Activated CD8-positive, alpha-beta memory T cell treated with anti-CD3 and anti-CD28 coated beads for 36 hours (primary cell): ENCODE measurements at regions not wholly inside any gene's neighbourhood (a gene's known extent, or its start where the extent isn't known, plus 50 kb on each side); places are given as distances from the start of the nearest gene placed in this dataset.
"Not testable (repeated sequence)": the region's sequence is repeated elsewhere in the genome, so short reads cannot be mapped to it uniquely, and the experiment has no call there.

Experiments
- CTCF ChIA-PET: fragments of 350-600 bp; sonication (Branson Sonifier 250); formaldehyde crosslinking; loops from one replicate; lab custom pipeline; 2021; ENCODE audit warnings: antibody characterized with exemption; lab: Charles Lee
- POLR2A ChIA-PET: fragments of 350-600 bp; sonication (Branson Sonifier 250); formaldehyde crosslinking; loops from one replicate; lab custom pipeline; 2021; ENCODE audit warnings: antibody characterized with exemption; lab: Charles Lee

- CTCF ChIA-PET, POLR2A ChIA-PET: not testable (repeated sequence)
Observed at GRCh38 chr18:4678685-4679084, 223.6 kb upstream of the DLGAP1 start.

- POLR2A ChIA-PET: no interaction called here
- CTCF ChIA-PET: no interaction called here
Observed at GRCh38 chr18:4677006-4677405, 221.9 kb upstream of the DLGAP1 start.

DNA sequence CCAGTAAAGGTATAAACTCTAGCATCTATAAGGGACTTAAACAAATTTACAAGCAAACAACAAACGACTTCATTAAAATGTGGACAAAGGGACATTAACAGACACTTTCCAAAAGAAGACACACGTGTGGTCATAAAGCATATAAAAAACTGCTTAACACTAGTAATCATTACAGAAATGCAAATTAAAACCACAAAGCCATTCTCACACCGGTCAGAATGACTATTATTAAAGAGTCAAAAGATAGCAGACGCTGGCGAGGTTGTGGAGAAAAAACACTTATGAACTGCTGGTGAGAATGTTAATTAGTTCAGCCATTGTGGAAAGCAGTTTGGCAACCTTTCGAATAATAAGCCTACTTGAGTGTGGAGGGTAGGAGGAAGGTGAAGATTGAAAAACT, 217.1 kb upstream of the DLGAP1 start:
- ChIA-PET POLR2A (no interaction called here), CTCF (no interaction called here)

GRCh38 chr18:4658804-4659203, 203.7 kb upstream of the DLGAP1 start:
- POLR2A ChIA-PET: no interaction called here
- CTCF ChIA-PET: no interaction called here

GRCh38 chr18:4653418-4653817, 198.3 kb upstream of the DLGAP1 start:
- CTCF ChIA-PET: no interaction called here
- POLR2A ChIA-PET: no interaction called here

DNA sequence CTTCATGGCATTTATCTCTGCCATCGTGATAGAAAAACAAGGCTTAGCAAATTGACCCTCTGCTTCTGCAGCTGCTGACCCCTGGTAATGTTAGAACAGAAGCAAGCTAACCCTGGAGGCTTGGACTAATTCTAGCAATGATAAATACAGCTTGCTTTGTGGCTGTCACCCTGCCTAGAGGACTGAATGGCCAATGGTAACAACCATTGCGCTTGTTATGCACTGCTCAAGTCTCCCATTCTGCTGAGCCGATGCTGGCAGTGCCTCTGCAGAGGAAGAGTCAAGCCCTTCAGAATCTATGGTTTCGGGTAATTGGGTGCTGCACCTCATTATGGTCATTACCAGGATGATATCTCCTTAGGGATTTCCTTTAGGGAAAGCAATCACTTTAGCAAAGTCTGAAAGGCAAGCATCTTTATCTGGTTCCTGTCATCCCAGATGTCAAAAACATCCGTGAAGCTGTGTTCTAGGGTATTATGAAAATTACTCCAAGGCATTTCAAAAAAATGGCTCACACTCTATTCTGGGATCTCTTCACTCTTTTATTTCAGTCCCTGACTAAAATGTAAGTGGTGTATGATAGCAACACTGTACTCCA, 186.8 kb upstream of the DLGAP1 start:
- CTCF ChIA-PET: no interaction called here
- POLR2A ChIA-PET: no interaction called here

DNA sequence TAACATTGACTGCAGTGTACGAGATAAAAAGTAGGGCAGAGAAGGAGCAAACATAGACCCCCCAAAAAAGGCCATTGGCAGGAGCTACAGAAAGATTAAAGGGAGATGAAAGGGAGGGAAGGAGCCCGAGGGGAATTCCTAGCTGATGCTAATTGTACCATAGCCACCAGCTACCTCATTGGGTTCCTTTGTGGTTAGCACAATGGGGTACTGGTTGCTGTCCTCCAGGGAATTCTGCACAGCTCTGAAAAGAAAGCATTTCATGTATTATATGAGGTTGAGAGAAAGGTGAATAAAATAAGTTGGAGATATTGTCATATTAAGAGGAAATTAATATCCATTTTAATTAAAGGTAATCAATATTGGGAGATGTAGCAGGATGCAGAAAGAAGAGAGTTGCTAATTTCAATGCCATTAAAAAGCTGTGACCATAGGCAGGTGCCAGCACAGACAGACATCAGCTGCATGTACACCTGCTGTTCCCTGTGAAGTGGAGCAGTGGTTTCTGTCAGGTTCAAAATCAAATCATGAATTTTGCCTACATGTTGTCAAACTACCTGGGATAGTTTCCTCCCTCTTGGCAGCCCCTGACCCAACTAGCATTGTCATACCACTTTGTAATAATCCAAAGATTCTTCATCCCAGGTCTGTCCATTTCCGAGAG, 185.4 kb upstream of the DLGAP1 start:
- ChIA-PET CTCF (no interaction called here), POLR2A (no interaction called here)

DNA sequence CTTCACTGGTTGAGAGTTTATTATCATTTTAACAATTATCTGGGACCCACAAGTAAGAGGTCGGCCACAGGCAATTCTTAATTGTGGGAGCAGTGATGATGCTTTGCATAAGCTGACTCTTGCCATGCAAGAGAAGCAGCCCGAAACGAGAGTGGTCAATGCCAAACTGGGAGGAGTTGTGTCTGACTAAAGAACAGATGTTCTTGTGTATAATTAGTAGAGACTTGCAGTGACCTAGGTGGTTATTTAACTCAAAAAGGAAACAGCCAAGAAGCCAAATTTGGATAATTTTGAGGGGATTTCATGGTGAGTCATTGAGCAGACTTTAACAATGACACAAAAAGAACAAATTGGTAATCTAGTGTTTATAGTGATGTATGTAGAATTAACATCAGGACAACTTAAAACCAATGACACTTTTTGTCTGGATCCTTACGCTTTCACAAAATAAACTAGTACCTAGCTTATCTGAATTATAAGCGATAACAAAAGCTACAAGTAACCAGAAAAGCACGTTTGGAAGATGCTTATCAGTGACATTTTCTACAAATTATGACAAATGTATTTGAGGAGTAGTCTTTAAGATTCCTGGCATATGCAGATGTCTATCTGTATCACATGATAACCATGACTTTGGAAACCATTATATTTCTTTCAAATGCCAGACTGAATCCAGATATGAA, 184.7 kb upstream of the DLGAP1 start:
- CTCF ChIA-PET: no interaction called here
- POLR2A ChIA-PET: no interaction called here

- POLR2A ChIA-PET: no interaction called here
- CTCF ChIA-PET: no interaction called here
Observed at GRCh38 chr18:4638680-4639079, 183.6 kb upstream of the DLGAP1 start.

- CTCF ChIA-PET: no interaction called here
- POLR2A ChIA-PET: no interaction called here
Observed at GRCh38 chr18:4637876-4638275, 182.8 kb upstream of the DLGAP1 start.

DNA sequence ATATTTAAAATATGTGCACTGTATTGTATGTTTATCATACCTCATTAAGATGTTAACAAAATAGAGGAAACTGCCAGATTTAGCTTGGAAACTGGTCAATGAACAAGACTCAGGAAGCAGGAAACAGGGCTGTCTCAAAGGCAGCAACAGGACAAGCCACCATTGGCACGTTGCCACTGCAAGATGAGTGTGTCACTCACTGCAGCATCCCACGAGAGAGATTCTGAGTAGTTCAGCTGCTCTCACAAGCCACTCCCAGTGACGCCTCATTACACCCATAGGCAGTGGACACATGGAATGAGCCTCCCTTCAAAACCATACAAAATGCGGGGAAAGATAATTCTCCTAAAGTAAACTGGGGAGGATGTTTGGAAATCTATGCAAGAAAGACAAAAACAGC, 181.9 kb upstream of the DLGAP1 start:
- CTCF ChIA-PET: no interaction called here

DNA sequence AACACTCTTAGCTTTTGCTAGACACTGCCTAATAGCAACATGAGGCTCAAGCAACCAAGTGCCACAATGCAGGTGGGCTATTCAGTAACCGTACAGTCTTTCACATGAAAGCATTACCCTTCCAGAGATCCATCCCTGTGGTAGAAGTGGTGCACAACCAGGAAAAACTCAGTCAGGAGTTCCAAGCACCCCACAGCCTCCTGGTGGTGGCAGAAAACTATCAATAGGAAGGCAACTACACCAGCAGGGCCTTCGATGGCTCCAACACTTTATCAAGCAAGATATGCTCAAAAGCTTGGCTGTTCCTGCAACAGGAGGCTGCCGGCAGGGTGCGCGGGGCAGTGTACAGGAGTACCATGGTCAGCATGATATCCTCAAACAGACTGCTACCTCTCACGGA, 176.1 kb upstream of the DLGAP1 start:
- CTCF ChIA-PET: no interaction called here
- POLR2A ChIA-PET: no interaction called here

More for the DNA sequence above, 181.9 kb upstream of the DLGAP1 start:
- POLR2A ChIA-PET: no interaction called here

GRCh38 chr18:4605212-4605611, 150.1 kb upstream of the DLGAP1 start:
- ChIA-PET POLR2A (no interaction called here), CTCF (no interaction called here)

DNA sequence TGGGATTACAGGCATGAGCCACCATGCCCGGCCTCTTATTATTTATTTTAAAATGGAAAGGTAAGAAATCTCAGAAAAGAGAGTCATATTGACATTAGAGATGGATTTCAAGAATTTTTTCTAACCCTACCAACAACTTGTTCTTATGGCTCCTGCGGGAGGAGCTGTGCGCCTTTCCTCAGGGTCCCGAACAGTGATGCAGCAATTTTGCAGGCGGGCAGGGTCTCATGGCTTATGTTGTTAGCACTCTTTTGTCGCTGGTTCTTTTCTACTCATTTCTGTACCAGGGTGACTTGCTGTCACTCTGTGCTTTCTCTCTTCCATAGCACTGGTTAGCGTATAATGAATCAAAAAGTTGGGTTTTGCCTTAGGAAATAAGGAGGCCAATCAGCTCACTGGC, 148.8 kb upstream of the DLGAP1 start:
- ChIA-PET CTCF (no interaction called here), POLR2A (no interaction called here)

- CTCF ChIA-PET: no interaction called here
- POLR2A ChIA-PET: no interaction called here
Observed at GRCh38 chr18:4599312-4599711, 144.2 kb upstream of the DLGAP1 start.

GRCh38 chr18:4597301-4597700, 142.2 kb upstream of the DLGAP1 start:
- CTCF ChIA-PET: no interaction called here
- POLR2A ChIA-PET: no interaction called here

- POLR2A ChIA-PET: no interaction called here
- CTCF ChIA-PET: no interaction called here
Observed at GRCh38 chr18:4593895-4594294, 138.8 kb upstream of the DLGAP1 start.

DNA sequence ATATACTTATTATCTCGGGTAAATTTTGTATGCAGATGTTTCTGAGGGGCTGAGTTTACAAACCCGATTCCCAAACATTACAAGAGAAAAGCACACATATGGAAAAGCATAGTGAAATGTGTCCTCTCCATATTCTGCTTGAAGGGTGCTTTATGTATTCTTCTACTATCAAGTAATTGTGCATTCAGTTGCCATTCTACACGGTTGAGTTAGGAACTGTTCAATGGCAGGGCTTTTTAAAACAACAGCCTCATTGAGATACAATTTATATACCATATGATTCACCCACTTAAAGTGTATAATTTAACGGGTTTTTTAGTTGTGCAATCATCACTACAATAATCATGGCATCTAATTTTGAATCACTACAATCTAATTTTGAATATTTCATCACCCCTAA, 138.4 kb upstream of the DLGAP1 start:
- ChIA-PET POLR2A (no interaction called here), CTCF (no interaction called here)

- ChIA-PET POLR2A (no interaction called here), CTCF (no interaction called here)
Observed at GRCh38 chr18:4589056-4589800, 134.1 kb upstream of the DLGAP1 start.

- ChIA-PET POLR2A (no interaction called here), CTCF (no interaction called here)
Observed at GRCh38 chr18:4587204-4587603, 132.1 kb upstream of the DLGAP1 start.

GRCh38 chr18:4586731-4587130, 131.6 kb upstream of the DLGAP1 start:
- ChIA-PET POLR2A (no interaction called here), CTCF (no interaction called here)
